ENCODE measurements at regions not wholly inside any gene's neighbourhood (a gene's known extent, or its start where the extent isn't known, plus 50 kb on each side); places are given as distances from the start of the nearest gene placed in this dataset.

DNA sequence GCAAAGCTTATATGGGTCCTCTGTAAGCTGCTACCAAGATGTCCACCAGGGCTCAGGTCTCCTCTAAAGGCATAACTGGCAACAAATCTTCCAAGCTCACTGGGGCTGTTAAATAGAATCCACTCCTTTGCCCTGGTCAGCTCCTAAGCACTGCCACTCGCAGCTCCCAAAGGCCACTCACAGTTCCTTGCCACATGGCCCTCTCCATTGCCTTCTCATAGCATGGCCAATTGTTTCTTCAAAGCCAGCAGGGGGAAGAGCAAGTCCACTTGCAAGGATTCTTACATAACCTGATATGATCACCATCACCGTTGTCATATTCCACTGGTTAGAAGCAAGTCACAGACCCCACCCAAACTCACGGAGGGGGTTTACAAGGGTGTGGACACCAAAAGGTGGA is 199.5 kb downstream of the SUCLA2 start:
- TF ChIP-seq CTCF (IDR thresholded peaks at IDR 0.05; ENCODE audit: low read depth, low read length, missing input control): no peak
- TF ChIP-seq NR2F2 (IDR thresholded peaks at IDR 0.05): no peak
- TF ChIP-seq, protein P1, sequence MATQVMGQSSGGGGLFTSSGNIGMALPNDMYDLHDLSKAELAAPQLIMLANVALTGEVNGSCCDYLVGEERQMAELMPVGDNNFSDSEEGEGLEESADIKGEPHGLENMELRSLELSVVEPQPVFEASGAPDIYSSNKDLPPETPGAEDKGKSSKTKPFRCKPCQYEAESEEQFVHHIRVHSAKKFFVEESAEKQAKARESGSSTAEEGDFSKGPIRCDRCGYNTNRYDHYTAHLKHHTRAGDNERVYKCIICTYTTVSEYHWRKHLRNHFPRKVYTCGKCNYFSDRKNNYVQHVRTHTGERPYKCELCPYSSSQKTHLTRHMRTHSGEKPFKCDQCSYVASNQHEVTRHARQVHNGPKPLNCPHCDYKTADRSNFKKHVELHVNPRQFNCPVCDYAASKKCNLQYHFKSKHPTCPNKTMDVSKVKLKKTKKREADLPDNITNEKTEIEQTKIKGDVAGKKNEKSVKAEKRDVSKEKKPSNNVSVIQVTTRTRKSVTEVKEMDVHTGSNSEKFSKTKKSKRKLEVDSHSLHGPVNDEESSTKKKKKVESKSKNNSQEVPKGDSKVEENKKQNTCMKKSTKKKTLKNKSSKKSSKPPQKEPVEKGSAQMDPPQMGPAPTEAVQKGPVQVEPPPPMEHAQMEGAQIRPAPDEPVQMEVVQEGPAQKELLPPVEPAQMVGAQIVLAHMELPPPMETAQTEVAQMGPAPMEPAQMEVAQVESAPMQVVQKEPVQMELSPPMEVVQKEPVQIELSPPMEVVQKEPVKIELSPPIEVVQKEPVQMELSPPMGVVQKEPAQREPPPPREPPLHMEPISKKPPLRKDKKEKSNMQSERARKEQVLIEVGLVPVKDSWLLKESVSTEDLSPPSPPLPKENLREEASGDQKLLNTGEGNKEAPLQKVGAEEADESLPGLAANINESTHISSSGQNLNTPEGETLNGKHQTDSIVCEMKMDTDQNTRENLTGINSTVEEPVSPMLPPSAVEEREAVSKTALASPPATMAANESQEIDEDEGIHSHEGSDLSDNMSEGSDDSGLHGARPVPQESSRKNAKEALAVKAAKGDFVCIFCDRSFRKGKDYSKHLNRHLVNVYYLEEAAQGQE (IDR thresholded peaks at IDR 0.05): no peak
- TF ChIP-seq HNF4A (conservative IDR thresholded peaks at IDR 0.05): no peak
- TF ChIP-seq JUND (IDR thresholded peaks at IDR 0.05): no peak
- TF ChIP-seq MAX (IDR thresholded peaks at IDR 0.05): no peak
- TF ChIP-seq GABPA (IDR thresholded peaks at IDR 0.05 in 1 of 2, conservative IDR thresholded peaks at IDR 0.05 in 1 of 2): no peak
